GM12878 (cell line): ENCODE measurements at regions not wholly inside any gene's neighbourhood (a gene's known extent, or its start where the extent isn't known, plus 50 kb on each side); places are given as distances from the start of the nearest gene placed in this dataset.

Source experiments
- ATAC-seq: fragments of 200-7000 bp; cut with Tn5 transposase; 3 replicates; pipeline ENCODE4 v1.9.1; 2020; ENCODE audit warnings: mild to moderate bottlenecking, moderate library complexity
- BruUV-seq: library from RNA; stranded (reverse); fragments of 400-500 nt; replicated peaks from 2 replicates; lab custom pipeline; 2021; lab: Mats Ljungman, UMichigan
- CTCF ChIA-PET: fragments of 300-600 bp; sonication (Branson Sonifier 250); formaldehyde crosslinking; extraction: SDS; loops from one replicate; lab custom pipeline; 2021; ENCODE audit warnings: inconsistent platforms; lab: Yijun Ruan, JAX
- POLR2A ChIA-PET: fragments of 350-600 bp; formaldehyde crosslinking; extraction: SDS; loops from one replicate; lab custom pipeline; 2021; ENCODE audit warnings: inconsistent platforms; lab: Charles Lee
- RAD21 ChIA-PET: fragments of 300-600 bp; sonication (Branson Sonifier 250); formaldehyde crosslinking; loops from one replicate; lab custom pipeline; 2023; ENCODE audit warnings: antibody characterized with exemption; ENCODE audit not compliant: unreplicated experiment; lab: Charles Lee
- SMC1A ChIA-PET: fragments of 300-600 bp; sonication (Branson Sonifier 250); formaldehyde crosslinking; loops from one replicate; lab custom pipeline; 2023; ENCODE audit not compliant: unreplicated experiment, uncharacterized antibody; lab: Charles Lee
- DNase-seq: peaks from one replicate; pipeline ENCODE4 v3.0.0-alpha.2; 2011; ENCODE audit warnings: low read depth, low spot score
- FAIRE-seq: peaks from 3 replicates; lab custom pipeline; 2011; peaks lifted over from hg19 to GRCh38; lab: Jason Lieb, UNC
- H2AFZ ChIP-seq: 2 replicates; pipeline ENCODE4 v1.6.0; 2011; ENCODE audit warnings: low read depth, low read length, control low read depth; ENCODE audit not compliant: control insufficient read depth
- H3K27ac ChIP-seq: 2 replicates; pipeline ENCODE4 v1.5.1; 2011; ENCODE audit warnings: control low read depth; ENCODE audit not compliant: control insufficient read depth, insufficient read depth
- H3K27me3 ChIP-seq, 2 experiments: replicated peaks in 1 of 2; 2 replicates each; pipeline versions ENCODE4 v1.6.0 to v1.6.1; 2011; ENCODE audit warnings: low read length in 1 of 2; ENCODE audit not compliant: control insufficient read depth in 2 of 2, insufficient read depth in 2 of 2
- H3K36me3 ChIP-seq, 2 experiments: 2 replicates each; pipeline ENCODE4 v1.5.1; 2011; ENCODE audit warnings: low read length in 1 of 2; ENCODE audit not compliant: control insufficient read depth in 2 of 2, insufficient read depth in 2 of 2
- H3K4me1 ChIP-seq: 2 replicates; pipeline ENCODE4 v1.6.1; 2011; ENCODE audit warnings: mild to moderate bottlenecking, low read length, moderate library complexity, mixed read lengths; ENCODE audit not compliant: control insufficient read depth, insufficient read depth
- H3K4me2 ChIP-seq: 2 replicates; pipeline ENCODE4 v1.6.0; 2011; ENCODE audit warnings: control low read depth; ENCODE audit not compliant: control insufficient read depth, insufficient read depth
- H3K4me3 ChIP-seq: fragments of 200-600 bp; sonication (generic); 2 replicates; pipeline ENCODE4 v1.5.1; 2016
- H3K79me2 ChIP-seq: 2 replicates; pipeline ENCODE4 v1.6.0; 2011; ENCODE audit warnings: low read length; ENCODE audit not compliant: control insufficient read depth, insufficient read depth
- H3K9ac ChIP-seq: 2 replicates; pipeline ENCODE4 v1.8.0; 2011; ENCODE audit warnings: low read length, control low read depth, mixed read lengths; ENCODE audit not compliant: control insufficient read depth, insufficient read depth
- H3K9me3 ChIP-seq: replicated peaks from 3 replicates; pipeline ENCODE4 v1.5.1; 2011; ENCODE audit warnings: mild to moderate bottlenecking, low read length; ENCODE audit not compliant: control insufficient read depth, insufficient read depth
- H4K20me1 ChIP-seq: 2 replicates; pipeline ENCODE4 v1.6.0; 2011; ENCODE audit not compliant: control insufficient read depth, insufficient read depth
- CEBPB ChIP-seq, 2 experiments: fragments of 150-350 bp in 1 of 2; IDR thresholded peaks; 2 replicates each; pipeline ENCODE4 v1.6.1; 2012 to 2014; ENCODE audit warnings: low read depth in 2 of 2, low read length in 2 of 2, borderline replicate concordance in 1 of 2, inconsistent platforms in 1 of 2
- DPF2 ChIP-seq: fragments of 450-650 bp; IDR thresholded peaks from 2 replicates; pipeline ENCODE4 v1.6.1; 2017; ENCODE audit warnings: mild to moderate bottlenecking
- FOXK2 ChIP-seq: fragments of 450-650 bp; IDR thresholded peaks from 2 replicates; pipeline ENCODE4 v1.6.1; 2017; ENCODE audit warnings: mild to moderate bottlenecking, moderate library complexity
- NFYA ChIP-seq: IDR thresholded peaks from 2 replicates; pipeline ENCODE4 v1.6.1; 2011; ENCODE audit warnings: low read depth, mild to moderate bottlenecking, low read length, improper control_type of control experiment, borderline replicate concordance
- PAX5 ChIP-seq: IDR thresholded peaks from 2 replicates; pipeline ENCODE4 v1.6.1; 2011; ENCODE audit warnings: low read depth, low read length, borderline replicate concordance
- POLR2AphosphoS5 ChIP-seq: IDR thresholded peaks from 2 replicates; pipeline ENCODE4 v1.6.1; 2011; ENCODE audit warnings: mild to moderate bottlenecking, low read length, inconsistent platforms
- SP1 ChIP-seq: IDR thresholded peaks from one replicate; pipeline ENCODE4 v1.6.1; 2011; ENCODE audit warnings: low read depth, low read length
- SPI1 ChIP-seq: IDR thresholded peaks from 2 replicates; pipeline ENCODE4 v1.6.1; 2011; ENCODE audit warnings: low read depth, mild to moderate bottlenecking, low read length, moderate library complexity, borderline replicate concordance; ENCODE audit not compliant: insufficient read depth
- TARDBP ChIP-seq: IDR thresholded peaks from 2 replicates; pipeline ENCODE4 v1.6.1; 2016; ENCODE audit warnings: borderline replicate concordance
- TCF12 ChIP-seq: IDR thresholded peaks from 2 replicates; pipeline ENCODE4 v1.6.1; 2011; ENCODE audit warnings: low read depth, mild to moderate bottlenecking, low read length
- ZBTB40 ChIP-seq: fragments of 450-650 bp; IDR thresholded peaks from 2 replicates; pipeline ENCODE4 v1.6.1; 2016; ENCODE audit warnings: mild to moderate bottlenecking, moderate library complexity, borderline replicate concordance
- ZNF217 ChIP-seq: fragments of 450-650 bp; IDR thresholded peaks from 2 replicates; pipeline ENCODE4 v1.6.1; 2017; ENCODE audit warnings: antibody characterized with exemption, mild to moderate bottlenecking
- ZNF274 ChIP-seq: IDR thresholded peaks from one replicate; pipeline ENCODE4 v1.8.0; 2011; ENCODE audit not compliant: insufficient read length, insufficient read depth
- WGBS: methylation state at CpG from one replicate; pipeline ENCODE4 v1.1.6; 2016; ENCODE audit warnings: low lambda C conversion rate; ENCODE audit not compliant: insufficient replicate concordance, insufficient coverage; ENCODE audit errors: missing lambda C conversion rate; 5-methylcytosine and 5-hydroxymethylcytosine counted together
- in situ Hi-C: fragments of 300-500 bp; cut with MboI; formaldehyde crosslinking; loops from 9 replicates; pipeline ENCODE4 v1.14.3; 2018; ENCODE audit warnings: mixed read lengths
- intact Hi-C: fragments of 100-400 bp; cut with micrococcal nuclease; formaldehyde crosslinking; loops from one replicate; pipeline ENCODE4 v1.14.2; 2022; ENCODE audit not compliant: unreplicated experiment
- TF ChIP-seq, protein P1 (sequence below): fragments of 150-350 bp; IDR thresholded peaks from 2 replicates; pipeline ENCODE4 v1.6.1; 2016; ENCODE audit warnings: low read depth, low read length
- TF ChIP-seq, protein P2 (sequence below): IDR thresholded peaks from 2 replicates; pipeline ENCODE4 v1.6.1; 2012; ENCODE audit warnings: low read depth, low read length, improper control_type of control experiment
- TF ChIP-seq, protein P3 (sequence below): fragments of 450-650 bp; IDR thresholded peaks from 2 replicates; pipeline ENCODE4 v1.6.1; 2017; ENCODE audit warnings: low read depth, mild to moderate bottlenecking, moderate library complexity

DNA sequence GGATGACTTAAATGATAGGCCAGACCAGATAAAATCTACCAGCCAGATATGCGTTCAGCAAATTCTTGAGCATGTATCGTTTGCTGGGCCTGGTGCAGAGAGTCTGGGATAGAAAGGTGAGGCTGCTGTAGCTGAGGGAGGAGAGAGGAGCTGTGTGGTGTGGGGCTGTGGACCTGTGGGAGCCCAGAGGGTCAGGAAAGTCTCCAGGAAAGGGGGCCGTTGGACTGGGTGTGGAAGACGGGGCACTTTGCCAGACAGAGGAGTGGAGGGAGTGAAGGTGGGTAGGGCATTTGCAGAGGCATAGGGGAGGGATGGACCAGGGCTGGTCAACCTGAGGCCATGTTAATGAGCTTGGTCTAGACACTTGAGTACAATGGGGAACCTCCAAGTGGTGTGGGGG lies 124.7 kb upstream of the UNC5B start:
- SMC1A ChIA-PET = no interaction called here
- ATAC-seq (no peak), FAIRE-seq (no peak), DNase-seq (no peak)
- Histone ChIP-seq H2AFZ (no peak overlapping the region), H3K9me3 (no peaks in the 10 kb centered on the region), H3K4me1 (no peaks in the 10 kb centered on the region), H3K36me3 (no peaks in the 10 kb centered on the region), H3K9ac (no peak overlapping the region), H3K79me2 (no peaks in the 10 kb centered on the region), H3K4me2 (no peak overlapping the region), H3K27me3 (no peaks in the 10 kb centered on the region; a peak in 1 of 4 replicates), H3K27ac (no peak overlapping the region), H3K4me3 (no peak overlapping the region), H4K20me1 (no peaks in the 10 kb centered on the region)
- RAD21 ChIA-PET = no interaction called here
- POLR2A ChIA-PET = no interaction called here
- 10% methylated on average over 4 of the region's 4 CpGs for WGBS
- no TSS peak for BruUV-seq
- in situ Hi-C loops (no loop called here), intact Hi-C loops (no loop called here)
- CTCF ChIA-PET = interaction anchor here (0.6 to 1.5 kb wide), 2 partner anchors 9 to 27 kb away, joined by 3 to 4 read pairs; no protein-coding TSS in a partner anchor
- TF ChIP-seq SP1 (no peak), TARDBP (no peak), PAX5 (no peak), POLR2AphosphoS5 (no peak), ZNF274 (no peak), ZNF217 (no peak), SPI1 (no peak), CEBPB (IDR thresholded peaks at IDR 0.05; ENCODE audit: borderline replicate concordance in 1 of 2, low read depth in 2 of 2, low read length in 2 of 2) (no peak), FOXK2 (no peak), DPF2 (no peak), ZBTB40 (no peak), NFYA (no peak), TCF12 (no peak)
- TF ChIP-seq, protein P1, sequence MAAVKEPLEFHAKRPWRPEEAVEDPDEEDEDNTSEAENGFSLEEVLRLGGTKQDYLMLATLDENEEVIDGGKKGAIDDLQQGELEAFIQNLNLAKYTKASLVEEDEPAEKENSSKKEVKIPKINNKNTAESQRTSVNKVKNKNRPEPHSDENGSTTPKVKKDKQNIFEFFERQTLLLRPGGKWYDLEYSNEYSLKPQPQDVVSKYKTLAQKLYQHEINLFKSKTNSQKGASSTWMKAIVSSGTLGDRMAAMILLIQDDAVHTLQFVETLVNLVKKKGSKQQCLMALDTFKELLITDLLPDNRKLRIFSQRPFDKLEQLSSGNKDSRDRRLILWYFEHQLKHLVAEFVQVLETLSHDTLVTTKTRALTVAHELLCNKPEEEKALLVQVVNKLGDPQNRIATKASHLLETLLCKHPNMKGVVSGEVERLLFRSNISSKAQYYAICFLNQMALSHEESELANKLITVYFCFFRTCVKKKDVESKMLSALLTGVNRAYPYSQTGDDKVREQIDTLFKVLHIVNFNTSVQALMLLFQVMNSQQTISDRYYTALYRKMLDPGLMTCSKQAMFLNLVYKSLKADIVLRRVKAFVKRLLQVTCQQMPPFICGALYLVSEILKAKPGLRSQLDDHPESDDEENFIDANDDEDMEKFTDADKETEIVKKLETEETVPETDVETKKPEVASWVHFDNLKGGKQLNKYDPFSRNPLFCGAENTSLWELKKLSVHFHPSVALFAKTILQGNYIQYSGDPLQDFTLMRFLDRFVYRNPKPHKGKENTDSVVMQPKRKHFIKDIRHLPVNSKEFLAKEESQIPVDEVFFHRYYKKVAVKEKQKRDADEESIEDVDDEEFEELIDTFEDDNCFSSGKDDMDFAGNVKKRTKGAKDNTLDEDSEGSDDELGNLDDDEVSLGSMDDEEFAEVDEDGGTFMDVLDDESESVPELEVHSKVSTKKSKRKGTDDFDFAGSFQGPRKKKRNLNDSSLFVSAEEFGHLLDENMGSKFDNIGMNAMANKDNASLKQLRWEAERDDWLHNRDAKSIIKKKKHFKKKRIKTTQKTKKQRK = no peak
- TF ChIP-seq, protein P2, sequence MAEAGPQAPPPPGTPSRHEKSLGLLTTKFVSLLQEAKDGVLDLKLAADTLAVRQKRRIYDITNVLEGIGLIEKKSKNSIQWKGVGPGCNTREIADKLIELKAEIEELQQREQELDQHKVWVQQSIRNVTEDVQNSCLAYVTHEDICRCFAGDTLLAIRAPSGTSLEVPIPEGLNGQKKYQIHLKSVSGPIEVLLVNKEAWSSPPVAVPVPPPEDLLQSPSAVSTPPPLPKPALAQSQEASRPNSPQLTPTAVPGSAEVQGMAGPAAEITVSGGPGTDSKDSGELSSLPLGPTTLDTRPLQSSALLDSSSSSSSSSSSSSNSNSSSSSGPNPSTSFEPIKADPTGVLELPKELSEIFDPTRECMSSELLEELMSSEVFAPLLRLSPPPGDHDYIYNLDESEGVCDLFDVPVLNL = no peak
- TF ChIP-seq, protein P3, sequence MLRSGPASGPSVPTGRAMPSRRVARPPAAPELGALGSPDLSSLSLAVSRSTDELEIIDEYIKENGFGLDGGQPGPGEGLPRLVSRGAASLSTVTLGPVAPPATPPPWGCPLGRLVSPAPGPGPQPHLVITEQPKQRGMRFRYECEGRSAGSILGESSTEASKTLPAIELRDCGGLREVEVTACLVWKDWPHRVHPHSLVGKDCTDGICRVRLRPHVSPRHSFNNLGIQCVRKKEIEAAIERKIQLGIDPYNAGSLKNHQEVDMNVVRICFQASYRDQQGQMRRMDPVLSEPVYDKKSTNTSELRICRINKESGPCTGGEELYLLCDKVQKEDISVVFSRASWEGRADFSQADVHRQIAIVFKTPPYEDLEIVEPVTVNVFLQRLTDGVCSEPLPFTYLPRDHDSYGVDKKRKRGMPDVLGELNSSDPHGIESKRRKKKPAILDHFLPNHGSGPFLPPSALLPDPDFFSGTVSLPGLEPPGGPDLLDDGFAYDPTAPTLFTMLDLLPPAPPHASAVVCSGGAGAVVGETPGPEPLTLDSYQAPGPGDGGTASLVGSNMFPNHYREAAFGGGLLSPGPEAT = no peak
